ENCODE measurements at regions not wholly inside any gene's neighbourhood (a gene's known extent, or its start where the extent isn't known, plus 50 kb on each side); places are given as distances from the start of the nearest gene placed in this dataset.
"Not testable (repeated sequence)": the region's sequence is repeated elsewhere in the genome, so short reads cannot be mapped to it uniquely, and the experiment has no call there.

GRCh38 chr11:129569007-129569406 lies 193.4 kb downstream of the BARX2 start:
- CTCF ChIA-PET, result interaction anchor here (1.6 kb wide), 1 partner anchor 28 kb away, joined by 4 read pairs; no protein-coding TSS in a partner anchor
- TF ChIP-seq CTCF (IDR thresholded peaks at IDR 0.05; ENCODE audit: control extremely low read depth, extremely low read depth, low read depth, missing control alignments), result no peak
- DNase-seq (ENCODE audit: extremely low spot score), result no peak
- POLR2A ChIA-PET, result no interaction called here

- DNase-seq (ENCODE audit: extremely low spot score); POLR2A ChIA-PET; CTCF ChIA-PET: not testable (repeated sequence)
These were observed 197.0 kb downstream of the BARX2 start for GRCh38 chr11:129572667-129573066.

GRCh38 chr11:129573161-129573560 lies 197.5 kb downstream of the BARX2 start:
- TF ChIP-seq CTCF (IDR thresholded peaks at IDR 0.05; ENCODE audit: control extremely low read depth, extremely low read depth, low read depth, missing control alignments), result no peak
- no peak for DNase-seq (ENCODE audit: extremely low spot score)
- ChIA-PET POLR2A (no interaction called here), CTCF (interaction anchor here (0.9 kb wide), 1 partner anchor 122 kb away, joined by 3 read pairs; no protein-coding TSS in a partner anchor)

DNA sequence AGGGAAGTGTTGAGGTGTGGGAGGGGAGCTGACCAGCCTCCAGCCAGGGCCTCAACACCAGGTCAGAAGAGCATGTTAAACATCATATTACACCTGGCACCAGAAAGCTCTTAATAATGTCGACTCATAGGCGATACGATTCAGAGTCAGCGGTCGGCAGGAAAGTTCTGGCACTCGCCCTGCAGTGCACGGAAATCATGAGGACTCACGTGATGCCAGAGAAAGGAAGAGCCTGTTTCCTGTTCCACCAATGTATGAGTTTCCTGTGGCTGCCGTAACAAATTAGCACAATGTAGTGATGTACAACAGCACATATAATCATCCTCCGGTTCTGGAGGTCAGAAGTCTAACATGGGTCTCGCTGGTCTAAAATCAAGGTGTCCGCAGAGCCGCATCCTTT lies 198.8 kb downstream of the BARX2 start:
- POLR2A ChIA-PET, result interaction anchor here (0.6 kb wide), 1 partner anchor 1172 kb away, joined by 3 read pairs; no protein-coding TSS in a partner anchor
- DNase-seq (ENCODE audit: extremely low spot score), result no peak
- CTCF ChIA-PET, result no interaction called here
- TF ChIP-seq CTCF (IDR thresholded peaks at IDR 0.05; ENCODE audit: control extremely low read depth, extremely low read depth, low read depth, missing control alignments), result no peak

GRCh38 chr11:129576652-129577051 lies 201.0 kb downstream of the BARX2 start:
- ChIA-PET CTCF (no interaction called here), POLR2A (no interaction called here)
- DNase-seq (ENCODE audit: extremely low spot score), result no peak
- no peak for TF ChIP-seq CTCF (IDR thresholded peaks at IDR 0.05; ENCODE audit: control extremely low read depth, extremely low read depth, low read depth, missing control alignments)

GRCh38 chr11:129578006-129578405 lies 202.4 kb downstream of the BARX2 start:
- ChIA-PET POLR2A (no interaction called here), CTCF (no interaction called here)
- no peak for TF ChIP-seq CTCF (IDR thresholded peaks at IDR 0.05; ENCODE audit: control extremely low read depth, extremely low read depth, low read depth, missing control alignments)
- DNase-seq (ENCODE audit: extremely low spot score), result no peak

DNA sequence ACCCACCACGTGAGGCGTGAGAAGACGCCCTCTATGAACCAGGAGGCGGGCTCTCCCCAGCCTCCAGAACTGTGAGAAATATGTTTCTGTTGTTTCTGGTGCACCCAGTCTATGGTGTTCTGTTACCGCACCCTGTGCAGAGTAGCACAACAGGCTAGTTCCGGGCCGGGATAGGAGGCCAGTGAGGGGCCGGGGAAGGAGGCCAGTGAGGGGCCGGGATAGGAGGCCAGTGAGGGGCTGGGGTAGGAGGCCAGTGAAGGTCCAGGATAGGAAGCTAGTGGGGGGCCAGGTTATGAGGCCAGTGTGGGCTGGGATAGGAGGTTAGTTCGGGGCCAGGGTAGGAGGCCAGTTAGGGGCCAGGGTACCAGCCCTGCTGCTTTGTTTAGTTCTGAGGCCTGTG lies 204.6 kb downstream of the BARX2 start:
- TF ChIP-seq CTCF (IDR thresholded peaks at IDR 0.05; ENCODE audit: control extremely low read depth, extremely low read depth, low read depth, missing control alignments), result no peak
- CTCF ChIA-PET, result no interaction called here
- no peak for DNase-seq (ENCODE audit: extremely low spot score)
- POLR2A ChIA-PET, result no interaction called here
